SU-DHL-6 (cell line): ENCODE measurements at regions not wholly inside any gene's neighbourhood (a gene's known extent, or its start where the extent isn't known, plus 50 kb on each side); places are given as distances from the start of the nearest gene placed in this dataset.

Experiments
- EZH2phosphoT487 ChIP-seq: fragments of 200-600 bp; sonication (generic), shearing (Covaris generic); conservative IDR thresholded peaks from 2 replicates; pipeline ENCODE4 v1.6.1; 2018; ENCODE audit warnings: mild to moderate bottlenecking, antibody characterized with exemption, low read length, moderate library complexity, mixed read lengths
- TF ChIP-seq, protein P1 (sequence below): fragments of 200-600 bp; sonication (generic); IDR thresholded peaks from one replicate; pipeline ENCODE4 v1.5.1; 2017; ENCODE audit warnings: antibody characterized with exemption, mild to moderate bottlenecking, low read length, moderate library complexity; ENCODE audit not compliant: insufficient read depth, poor library complexity, severe bottlenecking

- TF ChIP-seq, protein P1, sequence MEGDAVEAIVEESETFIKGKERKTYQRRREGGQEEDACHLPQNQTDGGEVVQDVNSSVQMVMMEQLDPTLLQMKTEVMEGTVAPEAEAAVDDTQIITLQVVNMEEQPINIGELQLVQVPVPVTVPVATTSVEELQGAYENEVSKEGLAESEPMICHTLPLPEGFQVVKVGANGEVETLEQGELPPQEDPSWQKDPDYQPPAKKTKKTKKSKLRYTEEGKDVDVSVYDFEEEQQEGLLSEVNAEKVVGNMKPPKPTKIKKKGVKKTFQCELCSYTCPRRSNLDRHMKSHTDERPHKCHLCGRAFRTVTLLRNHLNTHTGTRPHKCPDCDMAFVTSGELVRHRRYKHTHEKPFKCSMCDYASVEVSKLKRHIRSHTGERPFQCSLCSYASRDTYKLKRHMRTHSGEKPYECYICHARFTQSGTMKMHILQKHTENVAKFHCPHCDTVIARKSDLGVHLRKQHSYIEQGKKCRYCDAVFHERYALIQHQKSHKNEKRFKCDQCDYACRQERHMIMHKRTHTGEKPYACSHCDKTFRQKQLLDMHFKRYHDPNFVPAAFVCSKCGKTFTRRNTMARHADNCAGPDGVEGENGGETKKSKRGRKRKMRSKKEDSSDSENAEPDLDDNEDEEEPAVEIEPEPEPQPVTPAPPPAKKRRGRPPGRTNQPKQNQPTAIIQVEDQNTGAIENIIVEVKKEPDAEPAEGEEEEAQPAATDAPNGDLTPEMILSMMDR, result no peak
- no peak for TF ChIP-seq EZH2phosphoT487
Measured at GRCh38 chr16:73873643-73874042, 423.0 kb upstream of the PSMD7 start.
